ENCODE measurements at regions not wholly inside any gene's neighbourhood (a gene's known extent, or its start where the extent isn't known, plus 50 kb on each side); places are given as distances from the start of the nearest gene placed in this dataset.

GRCh38 chr11:130645164-130645842 lies 196.9 kb downstream of the ADAMTS15 start:
- no peak for DNase-seq

- DNase-seq: no peak
These were observed 197.4 kb downstream of the ADAMTS15 start for GRCh38 chr11:130645843-130646197.

GRCh38 chr11:130646881-130647280 lies 198.4 kb downstream of the ADAMTS15 start:
- DNase-seq: no peak

GRCh38 chr11:130647371-130647770 lies 198.9 kb downstream of the ADAMTS15 start:
- no peak for DNase-seq

GRCh38 chr11:130649801-130650200 lies 201.4 kb downstream of the ADAMTS15 start:
- no peak for DNase-seq

GRCh38 chr11:130650456-130651030 lies 202.1 kb downstream of the ADAMTS15 start:
- DNase-seq: no peak

GRCh38 chr11:130651066-130651855 lies 202.8 kb downstream of the ADAMTS15 start:
- no peak for DNase-seq

- no peak for DNase-seq
These were observed 204.4 kb downstream of the ADAMTS15 start for GRCh38 chr11:130652671-130653335.

GRCh38 chr11:130653838-130654636 lies 205.6 kb downstream of the ADAMTS15 start:
- no peak for DNase-seq

GRCh38 chr11:130655300-130655699 lies 206.9 kb downstream of the ADAMTS15 start:
- no peak for DNase-seq

- peak; percentile 14 for DNase-seq
These were observed 218.4 kb downstream of the ADAMTS15 start for GRCh38 chr11:130666781-130667251.

- no peak for DNase-seq
These were observed 220.3 kb downstream of the ADAMTS15 start for GRCh38 chr11:130668751-130669150.

- no peak for DNase-seq
These were observed 221.8 kb downstream of the ADAMTS15 start for GRCh38 chr11:130670200-130670599.

- DNase-seq: no peak
These were observed 223.6 kb downstream of the ADAMTS15 start for GRCh38 chr11:130671801-130672700.

GRCh38 chr11:130672911-130673310 lies 224.5 kb downstream of the ADAMTS15 start:
- DNase-seq: no peak

- DNase-seq: no peak
These were observed 225.3 kb downstream of the ADAMTS15 start for GRCh38 chr11:130673698-130674097.

GRCh38 chr11:130674686-130675308 lies 226.4 kb downstream of the ADAMTS15 start:
- DNase-seq: no peak

GRCh38 chr11:130675371-130675821 lies 227.0 kb downstream of the ADAMTS15 start:
- DNase-seq: no peak

GRCh38 chr11:130675917-130676316 lies 227.5 kb downstream of the ADAMTS15 start:
- DNase-seq: no peak

- DNase-seq: no peak
These were observed 229.2 kb downstream of the ADAMTS15 start for GRCh38 chr11:130677486-130678153.
